HCT116 (cell line): ENCODE measurements at regions not wholly inside any gene's neighbourhood (a gene's known extent, or its start where the extent isn't known, plus 50 kb on each side); places are given as distances from the start of the nearest gene placed in this dataset.

Experiments used
- ATAC-seq: fragments of 200-7000 bp; cut with Tn5 transposase; 2 replicates; pipeline ENCODE4 v1.9.1; 2020; ENCODE audit warnings: mild to moderate bottlenecking, moderate library complexity
- BruUV-seq: library from RNA; stranded (reverse); fragments of 400-500 nt; replicated peaks from 2 replicates; lab custom pipeline; 2021; lab: Mats Ljungman, UMichigan
- CTCF ChIA-PET: fragments of 300-600 bp; sonication (Branson Sonifier 250); formaldehyde crosslinking; loops from one replicate; lab custom pipeline; 2021; ENCODE audit warnings: antibody characterized with exemption; lab: Charles Lee
- POLR2A ChIA-PET: fragments of 300-600, 350-600 bp; sonication (Branson Sonifier 250); formaldehyde crosslinking; loops from one replicate; lab custom pipeline; 2021; ENCODE audit warnings: antibody characterized with exemption; lab: Charles Lee
- RAD21 ChIA-PET, 2 experiments: fragments of 300-600 bp; sonication (Branson Sonifier 250); formaldehyde crosslinking; loops; one replicate each; lab custom pipeline; 2023; ENCODE audit warnings: low total read pairs in 2 of 2; ENCODE audit not compliant: uncharacterized antibody in 2 of 2, unreplicated experiment in 2 of 2, low non-redundant PET in 1 of 2; lab: Charles Lee
- DNase-seq: peaks from one replicate; pipeline ENCODE4 v3.0.0-alpha.2; 2010; ENCODE audit warnings: low read depth, low spot score
- H2AFZ ChIP-seq: fragments of 200-600 bp; shearing (Covaris generic), sonication (generic); 2 replicates; pipeline ENCODE4 v1.6.1; 2017; ENCODE audit warnings: low read depth, mixed run types, mixed read lengths, antibody characterized with exemption, low read length; ENCODE audit not compliant: poor library complexity, severe bottlenecking
- H3K27ac ChIP-seq: 2 replicates; pipeline ENCODE4 v1.5.1; 2012; ENCODE audit warnings: low read depth, low read length
- H3K27me3 ChIP-seq: fragments of 200-600 bp; sonication (generic); 2 replicates; pipeline ENCODE4 v1.6.1; 2016; ENCODE audit warnings: mixed run types, low read length, mixed read lengths; ENCODE audit not compliant: insufficient read depth
- H3K36me3 ChIP-seq, 2 experiments: fragments of 200-500 bp in 1 of 2; fragments of 200-600 bp in 1 of 2; sonication (Bioruptor generic) in 1 of 2; sonication (generic) in 1 of 2; 2 replicates each; pipeline versions ENCODE4 v1.5.1 to v1.6.1; 2014 to 2016; ENCODE audit warnings: low read length in 2 of 2, inconsistent platforms in 1 of 2, mixed read lengths in 1 of 2, mixed run types in 1 of 2; ENCODE audit not compliant: insufficient read depth in 2 of 2, control insufficient read depth in 1 of 2
- H3K4me1 ChIP-seq, 2 experiments: fragments of 200-600 bp in 1 of 2; sonication (generic) in 1 of 2; 2 replicates each; pipeline versions ENCODE4 v1.5.1 to v1.6.1; 2012 to 2017; ENCODE audit warnings: low read length in 2 of 2, inconsistent platforms in 1 of 2, mild to moderate bottlenecking in 1 of 2, mixed read lengths in 1 of 2, mixed run types in 1 of 2, moderate library complexity in 1 of 2; ENCODE audit not compliant: insufficient read depth in 2 of 2, control insufficient read depth in 1 of 2
- H3K4me2 ChIP-seq: fragments of 200-600 bp; sonication (generic); 2 replicates; pipeline ENCODE4 v1.6.1; 2017; ENCODE audit warnings: mixed run types, low read length, mixed read lengths
- H3K4me3 ChIP-seq, 2 experiments: fragments of 200-600 bp in 1 of 2; sonication (generic) in 1 of 2; replicated peaks in 1 of 2; 2 replicates each; pipeline ENCODE4 v1.5.1; 2011 to 2016; ENCODE audit warnings: low read length in 2 of 2, control low read depth in 1 of 2, low read depth in 1 of 2, mild to moderate bottlenecking in 1 of 2, mixed read lengths in 1 of 2, mixed run types in 1 of 2
- H3K79me2 ChIP-seq: fragments of 200-600 bp; sonication (generic); 2 replicates; pipeline ENCODE4 v1.6.1; 2017; ENCODE audit warnings: mild to moderate bottlenecking, mixed run types, low read length, moderate library complexity, mixed read lengths; ENCODE audit not compliant: insufficient read depth
- H3K9ac ChIP-seq: fragments of 200-600 bp; sonication (generic); 2 replicates; pipeline ENCODE4 v1.6.1; 2016; ENCODE audit warnings: low read length, mixed read lengths
- H3K9me2 ChIP-seq: fragments of 200-600 bp; sonication (generic), shearing (Covaris generic); 2 replicates; pipeline ENCODE4 v1.6.1; 2017; ENCODE audit warnings: mixed run types, mild to moderate bottlenecking, moderate library complexity; ENCODE audit not compliant: insufficient read depth
- H3K9me3 ChIP-seq, 2 experiments: fragments of 200-500 bp in 1 of 2; fragments of 200-600 bp in 1 of 2; sonication (Bioruptor generic) in 1 of 2; sonication (generic) in 1 of 2; 2 replicates each; pipeline ENCODE4 v1.6.1; 2014 to 2017; ENCODE audit warnings: low read length in 2 of 2, mixed read lengths in 2 of 2, inconsistent platforms in 1 of 2, low read depth in 1 of 2, mild to moderate bottlenecking in 1 of 2, mixed run types in 1 of 2, moderate library complexity in 1 of 2; ENCODE audit not compliant: control insufficient read depth in 1 of 2, insufficient read depth in 1 of 2
- H4K20me1 ChIP-seq: fragments of 200-600 bp; sonication (generic), shearing (Covaris generic); 2 replicates; pipeline ENCODE4 v1.6.1; 2017; ENCODE audit warnings: mixed run types, mild to moderate bottlenecking, moderate library complexity; ENCODE audit not compliant: insufficient read depth
- EGR1 ChIP-seq: IDR thresholded peaks from 2 replicates; pipeline ENCODE4 v1.6.1; 2012; ENCODE audit warnings: low read depth
- EZH2phosphoT487 ChIP-seq: fragments of 200-600 bp; IDR thresholded peaks from 2 replicates; pipeline ENCODE4 v1.6.1; 2018; ENCODE audit warnings: antibody characterized with exemption, borderline replicate concordance
- FOSL1 ChIP-seq: IDR thresholded peaks from 2 replicates; pipeline ENCODE4 v1.6.1; 2012; ENCODE audit warnings: low read depth
- POLR2A ChIP-seq: IDR thresholded peaks from 2 replicates; pipeline ENCODE4 v1.7.0; 2011; ENCODE audit warnings: borderline replicate concordance; ENCODE audit not compliant: insufficient read depth, insufficient read length; ENCODE audit errors: extremely low read depth
- RAD21 ChIP-seq: IDR thresholded peaks from 2 replicates; pipeline ENCODE4 v1.6.1; 2012; ENCODE audit warnings: low read depth, mild to moderate bottlenecking
- SP1 ChIP-seq: IDR thresholded peaks from 2 replicates; pipeline ENCODE4 v1.6.1; 2012; ENCODE audit warnings: low read depth
- ZBTB33 ChIP-seq: IDR thresholded peaks from 2 replicates; pipeline ENCODE4 v1.6.1; 2011; ENCODE audit warnings: mild to moderate bottlenecking, low read length, moderate library complexity; ENCODE audit not compliant: insufficient replicate concordance; ENCODE audit errors: extremely low read depth
- ZFX ChIP-seq: fragments of 450-650 bp; IDR thresholded peaks from 2 replicates; pipeline ENCODE4 v1.6.1; 2017
- intact Hi-C: fragments of 100-400 bp; cut with micrococcal nuclease; formaldehyde crosslinking; loops from 2 replicates; pipeline ENCODE4 v1.10.0; 2022
- TF ChIP-seq, protein P1 (sequence below): IDR thresholded peaks from 2 replicates; pipeline ENCODE4 v1.6.1; 2012
- TF ChIP-seq, protein P2 (sequence below): IDR thresholded peaks from 2 replicates; pipeline ENCODE4 v1.6.1; 2012

GRCh38 chr3:134086616-134087015, 56.9 kb upstream of the SLCO2A1 start:
- no peaks in the 10 kb centered on the region for H3K9me2 ChIP-seq
- TF ChIP-seq FOSL1 (no peak), POLR2A (no peak), EZH2phosphoT487 (no peak), EGR1 (no peak), SP1 (no peak), RAD21 (no peak)
- DNase-seq (no peak), ATAC-seq (no peak)
- ChIA-PET POLR2A (no interaction called here), CTCF (no interaction called here), RAD21 (no interaction called here)
- no peaks in the 10 kb centered on the region for H3K36me3 ChIP-seq
- no peaks in the 10 kb centered on the region for H3K79me2 ChIP-seq
- no peak overlapping the region for H3K9ac ChIP-seq
- no peaks in the 10 kb centered on the region for H4K20me1 ChIP-seq
- no peak overlapping the region for H3K4me2 ChIP-seq
- H3K27me3 ChIP-seq = no peaks in the 10 kb centered on the region
- no peak overlapping the region for H2AFZ ChIP-seq
- BruUV-seq = no TSS peak
- no peak overlapping the region for H3K4me3 ChIP-seq
- intact Hi-C loops = no loop called here
- no peaks in the 10 kb centered on the region for H3K9me3 ChIP-seq
- no peaks in the 10 kb centered on the region for H3K4me1 ChIP-seq
- no peak overlapping the region for H3K27ac ChIP-seq

DNA sequence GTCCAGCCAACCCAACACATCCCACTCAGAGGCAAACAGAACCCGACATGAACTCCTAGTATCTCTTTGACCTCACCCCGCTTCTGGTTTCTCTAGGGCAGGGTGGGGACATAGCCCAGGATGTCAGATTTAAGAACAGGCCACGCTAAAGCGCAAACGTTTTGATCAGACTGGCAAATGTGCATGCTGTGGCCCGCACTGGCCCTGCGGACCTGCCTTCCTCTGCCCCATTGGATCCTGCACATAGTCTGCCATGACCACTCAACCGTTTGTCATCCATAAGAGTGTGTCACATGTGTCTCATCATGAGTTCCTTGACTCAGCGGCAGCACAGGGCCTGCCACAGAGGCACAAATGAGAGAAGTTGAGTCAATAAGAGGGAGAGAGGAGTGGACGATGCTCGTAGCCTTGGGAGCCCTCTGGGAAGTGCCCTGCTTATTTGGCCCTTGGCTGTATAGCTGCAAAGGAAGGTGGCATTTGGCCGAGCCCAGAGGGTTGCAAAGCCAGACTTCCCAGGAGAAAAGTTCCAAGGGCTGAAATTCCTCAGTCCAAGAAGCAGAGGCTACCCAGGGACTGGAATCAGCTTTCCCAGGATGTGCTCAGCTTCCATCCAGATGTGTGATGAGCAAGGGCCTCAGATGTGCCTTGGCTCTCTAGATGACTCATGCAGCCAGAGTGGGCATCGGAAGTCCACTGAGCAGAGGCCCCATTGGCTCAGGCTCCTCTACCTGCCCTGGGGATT, 55.5 kb upstream of the SLCO2A1 start:
- Histone ChIP-seq H3K79me2 (no peaks in the 10 kb centered on the region), H3K27ac (no peak overlapping the region), H3K9me2 (no peaks in the 10 kb centered on the region), H3K4me1 (no peaks in the 10 kb centered on the region), H3K4me3 (no peak overlapping the region), H3K4me2 (no peak overlapping the region), H3K36me3 (no peaks in the 10 kb centered on the region), H2AFZ (no peak overlapping the region), H3K27me3 (no peaks in the 10 kb centered on the region)
- intact Hi-C loops = no loop called here
- CTCF ChIA-PET = no interaction called here
- no TSS peak for BruUV-seq
- ATAC-seq = no peak
- RAD21 ChIA-PET = no interaction called here
- TF ChIP-seq ZBTB33 (no peak), FOSL1 (no peak), ZFX (no peak)
- TF ChIP-seq, protein P1, sequence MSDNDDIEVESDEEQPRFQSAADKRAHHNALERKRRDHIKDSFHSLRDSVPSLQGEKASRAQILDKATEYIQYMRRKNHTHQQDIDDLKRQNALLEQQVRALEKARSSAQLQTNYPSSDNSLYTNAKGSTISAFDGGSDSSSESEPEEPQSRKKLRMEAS = no peak
- TF ChIP-seq, protein P2, sequence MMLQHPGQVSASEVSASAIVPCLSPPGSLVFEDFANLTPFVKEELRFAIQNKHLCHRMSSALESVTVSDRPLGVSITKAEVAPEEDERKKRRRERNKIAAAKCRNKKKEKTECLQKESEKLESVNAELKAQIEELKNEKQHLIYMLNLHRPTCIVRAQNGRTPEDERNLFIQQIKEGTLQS = no peak
- TF ChIP-seq, all 23 proteins: peak for 0
- Histone ChIP-seq H3K9me3 (no peaks in the 10 kb centered on the region), H3K9ac (no peak overlapping the region), H4K20me1 (no peaks in the 10 kb centered on the region)
- POLR2A ChIA-PET = no interaction called here
- DNase-seq = no peak
